ENCODE measurements at regions not wholly inside any gene's neighbourhood (a gene's known extent, or its start where the extent isn't known, plus 50 kb on each side); places are given as distances from the start of the nearest gene placed in this dataset.

DNA sequence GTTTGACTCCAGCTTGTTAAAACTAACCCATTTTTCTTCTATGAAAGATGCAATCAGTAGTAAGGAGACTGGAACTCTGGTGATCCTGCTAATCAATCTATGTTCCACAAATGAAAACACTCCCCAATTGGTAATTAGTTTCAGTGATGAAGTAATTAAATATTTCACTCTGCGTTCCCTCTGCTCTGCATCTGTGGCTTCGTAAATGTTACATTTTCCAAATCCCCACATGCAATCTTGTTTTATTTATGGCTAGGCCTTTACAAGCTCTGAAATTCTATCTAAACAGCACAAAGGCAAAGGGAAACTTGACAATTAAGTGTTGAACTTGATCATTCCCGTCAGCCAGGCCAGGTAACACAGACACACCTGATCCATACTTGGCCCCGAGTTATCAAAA lies 231.4 kb upstream of the OSR1 start:
- H4K20me1 ChIP-seq (ENCODE audit: insufficient read depth, low read length), result no peaks in the 10 kb centered on the region
- no peak overlapping the region for H3K27ac ChIP-seq (ENCODE audit: low read depth, low read length)
- no peak for DNase-seq (ENCODE audit: insufficient read length, low spot score, missing footprints)
- H3K9me3 ChIP-seq (ENCODE audit: low read depth, low read length), result no peaks in the 10 kb centered on the region
- no peaks in the 10 kb centered on the region for H3K79me2 ChIP-seq (ENCODE audit: insufficient read depth, low read length)
- no peaks in the 10 kb centered on the region for H3K27me3 ChIP-seq (ENCODE audit: insufficient read depth, low read length)
- no peaks in the 10 kb centered on the region for H3K36me3 ChIP-seq (ENCODE audit: insufficient read depth, low read length)
- no peak overlapping the region for H3K4me3 ChIP-seq (ENCODE audit: insufficient read depth, low read length)
- no peak overlapping the region for H3K4me2 ChIP-seq (ENCODE audit: insufficient read depth, low read length)
- H3K4me1 ChIP-seq (ENCODE audit: insufficient read depth, low read length), result no peaks in the 10 kb centered on the region
- TF ChIP-seq, protein P1, sequence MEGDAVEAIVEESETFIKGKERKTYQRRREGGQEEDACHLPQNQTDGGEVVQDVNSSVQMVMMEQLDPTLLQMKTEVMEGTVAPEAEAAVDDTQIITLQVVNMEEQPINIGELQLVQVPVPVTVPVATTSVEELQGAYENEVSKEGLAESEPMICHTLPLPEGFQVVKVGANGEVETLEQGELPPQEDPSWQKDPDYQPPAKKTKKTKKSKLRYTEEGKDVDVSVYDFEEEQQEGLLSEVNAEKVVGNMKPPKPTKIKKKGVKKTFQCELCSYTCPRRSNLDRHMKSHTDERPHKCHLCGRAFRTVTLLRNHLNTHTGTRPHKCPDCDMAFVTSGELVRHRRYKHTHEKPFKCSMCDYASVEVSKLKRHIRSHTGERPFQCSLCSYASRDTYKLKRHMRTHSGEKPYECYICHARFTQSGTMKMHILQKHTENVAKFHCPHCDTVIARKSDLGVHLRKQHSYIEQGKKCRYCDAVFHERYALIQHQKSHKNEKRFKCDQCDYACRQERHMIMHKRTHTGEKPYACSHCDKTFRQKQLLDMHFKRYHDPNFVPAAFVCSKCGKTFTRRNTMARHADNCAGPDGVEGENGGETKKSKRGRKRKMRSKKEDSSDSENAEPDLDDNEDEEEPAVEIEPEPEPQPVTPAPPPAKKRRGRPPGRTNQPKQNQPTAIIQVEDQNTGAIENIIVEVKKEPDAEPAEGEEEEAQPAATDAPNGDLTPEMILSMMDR (IDR thresholded peaks at IDR 0.05; ENCODE audit: extremely low read depth, low read depth, low read length), result no peak
- H2AFZ ChIP-seq (ENCODE audit: low read length), result no peak overlapping the region

DNA sequence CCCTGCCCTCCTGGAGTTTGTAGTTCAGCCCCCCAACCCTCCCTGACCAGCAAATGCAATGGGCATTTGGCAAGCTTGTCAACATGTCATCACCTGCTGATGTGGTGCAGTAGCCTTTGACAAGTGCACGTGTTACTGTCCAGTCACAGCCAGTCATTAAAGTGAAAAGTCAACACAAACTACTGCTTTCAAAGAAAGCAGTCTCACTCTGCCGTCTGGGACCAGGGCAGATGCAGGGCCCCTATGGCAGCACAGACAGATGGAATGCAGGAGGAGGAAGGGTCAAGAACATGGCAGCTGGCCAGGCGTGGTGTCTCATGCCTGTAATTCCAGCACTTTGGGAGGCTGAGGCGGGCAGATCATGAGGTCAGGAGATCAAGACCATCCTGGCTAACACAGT lies 222.4 kb upstream of the OSR1 start:
- Histone ChIP-seq H3K27ac (ENCODE audit: low read depth, low read length) (no peak overlapping the region), H3K36me3 (ENCODE audit: insufficient read depth, low read length) (no peaks in the 10 kb centered on the region), H3K9me3 (ENCODE audit: low read depth, low read length) (no peaks in the 10 kb centered on the region), H4K20me1 (ENCODE audit: insufficient read depth, low read length) (no peaks in the 10 kb centered on the region), H3K79me2 (ENCODE audit: insufficient read depth, low read length) (no peaks in the 10 kb centered on the region), H2AFZ (ENCODE audit: low read length) (no peak overlapping the region), H3K27me3 (ENCODE audit: insufficient read depth, low read length) (no peaks in the 10 kb centered on the region), H3K4me1 (ENCODE audit: insufficient read depth, low read length) (peaks cover 10% of the 10 kb centered on the region), H3K4me2 (ENCODE audit: insufficient read depth, low read length) (no peak overlapping the region), H3K4me3 (ENCODE audit: insufficient read depth, low read length) (no peak overlapping the region)
- no peak for DNase-seq (ENCODE audit: insufficient read length, low spot score, missing footprints)
- TF ChIP-seq, protein P1 (IDR thresholded peaks at IDR 0.05; ENCODE audit: extremely low read depth, low read depth, low read length), result no peak

DNA sequence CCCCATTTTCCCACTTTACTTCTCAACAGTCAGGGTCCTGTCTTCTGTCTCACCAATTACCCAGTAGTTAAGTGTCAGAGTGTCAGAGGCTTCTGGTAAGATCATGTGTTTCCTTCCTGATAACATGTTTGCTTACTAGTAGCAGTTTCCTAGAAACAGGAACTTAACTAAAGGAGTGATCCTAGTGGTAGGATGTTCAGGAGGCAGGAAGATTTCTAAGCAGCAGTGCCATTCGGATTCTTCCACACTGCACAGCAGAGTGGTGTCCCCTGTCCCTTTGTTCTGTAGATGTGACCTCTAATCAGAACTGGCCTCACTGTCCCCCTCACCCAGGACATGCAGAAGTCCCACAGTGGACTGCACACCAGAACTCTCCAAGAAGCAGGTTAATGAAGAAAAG lies 221.8 kb upstream of the OSR1 start:
- Histone ChIP-seq H4K20me1 (ENCODE audit: insufficient read depth, low read length) (no peaks in the 10 kb centered on the region), H3K4me3 (ENCODE audit: insufficient read depth, low read length) (no peak overlapping the region), H3K4me2 (ENCODE audit: insufficient read depth, low read length) (no peak overlapping the region), H3K79me2 (ENCODE audit: insufficient read depth, low read length) (no peaks in the 10 kb centered on the region), H3K4me1 (ENCODE audit: insufficient read depth, low read length) (peaks cover 14% of the 10 kb centered on the region), H2AFZ (ENCODE audit: low read length) (no peak overlapping the region), H3K36me3 (ENCODE audit: insufficient read depth, low read length) (no peaks in the 10 kb centered on the region), H3K27me3 (ENCODE audit: insufficient read depth, low read length) (no peaks in the 10 kb centered on the region), H3K9me3 (ENCODE audit: low read depth, low read length) (no peaks in the 10 kb centered on the region), H3K27ac (ENCODE audit: low read depth, low read length) (no peak overlapping the region)
- DNase-seq (ENCODE audit: insufficient read length, low spot score, missing footprints), result no peak
- TF ChIP-seq, protein P1 (IDR thresholded peaks at IDR 0.05; ENCODE audit: extremely low read depth, low read depth, low read length), result no peak

DNA sequence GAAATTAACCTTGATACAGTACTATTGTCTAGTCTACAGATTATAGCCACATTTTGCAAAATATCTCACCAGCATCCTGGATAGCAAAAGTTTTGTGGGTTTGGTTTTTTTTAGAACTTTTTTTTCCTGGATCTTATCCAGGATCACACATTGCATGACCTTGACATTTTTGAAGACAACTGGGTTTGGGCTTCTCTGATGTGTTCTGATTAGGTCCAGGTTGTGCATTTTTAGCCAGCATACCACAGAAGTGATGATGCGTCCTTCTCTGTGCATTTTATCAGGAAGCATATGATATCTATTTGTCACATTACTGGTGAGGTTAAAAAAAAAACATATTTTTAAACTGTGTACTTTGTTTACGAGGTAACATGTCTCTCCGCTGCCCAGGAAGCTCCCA lies 221.0 kb upstream of the OSR1 start:
- DNase-seq (ENCODE audit: insufficient read length, low spot score, missing footprints), result no peak
- H3K4me1 ChIP-seq (ENCODE audit: insufficient read depth, low read length), result peaks cover 22% of the 10 kb centered on the region
- no peak overlapping the region for H3K27ac ChIP-seq (ENCODE audit: low read depth, low read length)
- H3K4me3 ChIP-seq (ENCODE audit: insufficient read depth, low read length), result no peak overlapping the region
- no peaks in the 10 kb centered on the region for H3K36me3 ChIP-seq (ENCODE audit: insufficient read depth, low read length)
- H3K79me2 ChIP-seq (ENCODE audit: insufficient read depth, low read length), result no peaks in the 10 kb centered on the region
- TF ChIP-seq, protein P1 (IDR thresholded peaks at IDR 0.05; ENCODE audit: extremely low read depth, low read depth, low read length), result no peak
- H4K20me1 ChIP-seq (ENCODE audit: insufficient read depth, low read length), result no peaks in the 10 kb centered on the region
- H3K4me2 ChIP-seq (ENCODE audit: insufficient read depth, low read length), result no peak overlapping the region
- no peak overlapping the region for H2AFZ ChIP-seq (ENCODE audit: low read length)
- H3K27me3 ChIP-seq (ENCODE audit: insufficient read depth, low read length), result no peaks in the 10 kb centered on the region
- no peaks in the 10 kb centered on the region for H3K9me3 ChIP-seq (ENCODE audit: low read depth, low read length)
